ENCODE measurements at regions not wholly inside any gene's neighbourhood (a gene's known extent, or its start where the extent isn't known, plus 50 kb on each side); places are given as distances from the start of the nearest gene placed in this dataset.
"Not testable (repeated sequence)": the region's sequence is repeated elsewhere in the genome, so short reads cannot be mapped to it uniquely, and the experiment has no call there.

GRCh38 chrX:13158911-13159310, 114.5 kb upstream of the FAM9C start:
- Histone ChIP-seq H3K4me3 (ENCODE audit: low read depth, low read length) (no peak overlapping the region), H3K27me3 (ENCODE audit: control insufficient read depth, insufficient read depth, low read length) (no peaks in the 10 kb centered on the region), H3K36me3 (ENCODE audit: control insufficient read depth, insufficient read depth, low read length) (no peaks in the 10 kb centered on the region)
- DNase-seq (ENCODE audit: low read depth) (no peak), FAIRE-seq (no peak)
- TF ChIP-seq CTCF (IDR thresholded peaks at IDR 0.05; ENCODE audit: insufficient read depth, low read length, severe bottlenecking) = no peak

- FAIRE-seq; H3K4me3 ChIP-seq (ENCODE audit: low read depth, low read length); H3K27me3 ChIP-seq (ENCODE audit: control insufficient read depth, insufficient read depth, low read length); DNase-seq (ENCODE audit: low read depth); H3K36me3 ChIP-seq (ENCODE audit: control insufficient read depth, insufficient read depth, low read length): not testable (repeated sequence)
These were observed 111.1 kb upstream of the FAM9C start for GRCh38 chrX:13155550-13155949.

- Histone ChIP-seq H3K27me3 (ENCODE audit: control insufficient read depth, insufficient read depth, low read length) (no peaks in the 10 kb centered on the region), H3K4me3 (ENCODE audit: low read depth, low read length) (no peak overlapping the region), H3K36me3 (ENCODE audit: control insufficient read depth, insufficient read depth, low read length) (no peaks in the 10 kb centered on the region)
- FAIRE-seq (no peak), DNase-seq (ENCODE audit: low read depth) (no peak)
- no peak for TF ChIP-seq CTCF (IDR thresholded peaks at IDR 0.05; ENCODE audit: insufficient read depth, low read length, severe bottlenecking)
These were observed 109.4 kb upstream of the FAM9C start for GRCh38 chrX:13153796-13154195.

- DNase-seq (ENCODE audit: low read depth) (no peak), FAIRE-seq (no peak)
- Histone ChIP-seq H3K36me3 (ENCODE audit: control insufficient read depth, insufficient read depth, low read length) (no peaks in the 10 kb centered on the region), H3K4me3 (ENCODE audit: low read depth, low read length) (no peak overlapping the region), H3K27me3 (ENCODE audit: control insufficient read depth, insufficient read depth, low read length) (no peaks in the 10 kb centered on the region)
- TF ChIP-seq CTCF (IDR thresholded peaks at IDR 0.05; ENCODE audit: insufficient read depth, low read length, severe bottlenecking) = no peak
These were observed 108.2 kb upstream of the FAM9C start for GRCh38 chrX:13152518-13153185.

- no peak for DNase-seq (ENCODE audit: low read depth)
These were observed 107.6 kb upstream of the FAM9C start for GRCh38 chrX:13151828-13152517.

More at GRCh38 chrX:13151828-13152517, 107.6 kb upstream of the FAM9C start:
- no peaks in the 10 kb centered on the region for H3K36me3 ChIP-seq (ENCODE audit: control insufficient read depth, insufficient read depth, low read length)
- TF ChIP-seq CTCF (IDR thresholded peaks at IDR 0.05; ENCODE audit: insufficient read depth, low read length, severe bottlenecking) = no peak
- FAIRE-seq = no peak
- no peaks in the 10 kb centered on the region for H3K27me3 ChIP-seq (ENCODE audit: control insufficient read depth, insufficient read depth, low read length)
- no peak overlapping the region for H3K4me3 ChIP-seq (ENCODE audit: low read depth, low read length)
